SK-N-MC (cell line): ENCODE measurements at regions not wholly inside any gene's neighbourhood (a gene's known extent, or its start where the extent isn't known, plus 50 kb on each side); places are given as distances from the start of the nearest gene placed in this dataset.
"Not testable (repeated sequence)": the region's sequence is repeated elsewhere in the genome, so short reads cannot be mapped to it uniquely, and the experiment has no call there.

Experiments
- EZH2 ChIP-seq: fragments of 200-600 bp; sonication (generic); IDR thresholded peaks from one replicate; pipeline ENCODE4 v1.6.1; 2017; ENCODE audit warnings: antibody characterized with exemption
- POLR2AphosphoS5 ChIP-seq: IDR thresholded peaks from 2 replicates; pipeline ENCODE4 v1.6.1; 2012; ENCODE audit warnings: mild to moderate bottlenecking, low read depth, low read length, borderline replicate concordance

DNA sequence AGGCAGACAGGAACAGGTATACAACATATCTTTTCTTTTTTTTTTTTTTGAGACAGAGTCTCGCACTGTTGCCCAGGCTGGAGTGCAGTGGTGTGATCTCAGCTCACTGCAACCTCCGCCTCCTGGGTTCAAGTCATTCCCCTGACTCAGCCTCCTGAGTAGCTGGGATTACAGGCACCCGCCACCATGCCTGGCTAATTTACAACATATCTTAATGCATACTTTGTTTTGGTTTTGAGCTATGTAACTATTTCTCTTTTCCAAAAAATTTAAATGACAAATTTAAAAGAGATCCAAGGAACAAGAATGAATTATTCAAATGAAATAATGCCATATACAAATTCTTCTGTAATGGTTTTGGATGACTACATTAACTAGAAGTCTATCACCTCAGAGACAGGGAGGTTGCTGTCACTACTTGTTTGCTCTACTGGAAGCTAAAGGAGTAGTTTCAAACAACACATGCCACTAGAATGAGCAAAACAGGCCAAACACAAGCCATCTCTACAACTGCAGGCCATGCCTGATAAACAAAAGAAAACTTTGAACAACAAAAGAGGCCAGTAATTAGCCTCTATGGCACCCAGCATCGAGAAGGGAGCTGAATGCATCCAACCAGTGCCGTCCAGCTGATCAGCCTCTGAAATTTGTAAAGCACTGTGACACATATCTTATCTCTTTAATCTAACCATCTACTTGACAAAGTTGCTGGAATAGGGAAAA, 133.6 kb upstream of the VOPP1 start:
- TF ChIP-seq POLR2AphosphoS5, EZH2: not testable (repeated sequence)
